ENCODE measurements at regions not wholly inside any gene's neighbourhood (a gene's known extent, or its start where the extent isn't known, plus 50 kb on each side); places are given as distances from the start of the nearest gene placed in this dataset.

DNA sequence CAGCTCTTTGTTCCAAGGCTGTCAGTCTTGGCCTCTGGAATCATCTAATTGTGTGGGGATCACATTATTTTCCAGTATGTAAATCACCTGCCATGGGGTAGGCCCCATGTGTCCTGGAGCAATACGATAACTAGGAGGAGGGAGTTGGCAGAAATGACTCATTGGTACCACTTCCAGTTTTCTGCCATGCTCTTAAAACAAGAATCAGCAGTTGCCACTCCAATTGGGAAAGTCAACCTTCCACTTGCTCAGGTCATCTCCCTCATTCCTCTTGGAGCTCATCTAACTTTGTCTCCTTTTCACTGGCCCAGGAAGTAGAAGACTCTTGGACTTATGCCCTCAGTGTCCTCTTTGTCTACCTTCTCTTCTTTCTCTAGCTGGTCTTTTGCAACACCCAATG, 487.0 kb downstream of the SLC4A3 start:
- H3K4me3 ChIP-seq (ENCODE audit: low read depth, low read length), result no peak overlapping the region
- POLR2A ChIA-PET, result no interaction called here
- peaks cover 3% of the 10 kb centered on the region; the same call in 1 of the 2 replicates for H3K4me1 ChIP-seq (ENCODE audit: control insufficient read depth, insufficient read depth, low read length)
- CTCF ChIA-PET, result no interaction called here
- no peaks in the 10 kb centered on the region; the same call in 1 of the 2 replicates for H3K9me3 ChIP-seq (ENCODE audit: control insufficient read depth, insufficient read depth, low read depth, low read length)
- H3K36me3 ChIP-seq (ENCODE audit: control insufficient read depth in 2 of 2, insufficient read depth in 1 of 2, low read length in 2 of 2), result no peaks in the 10 kb centered on the region
- no peak overlapping the region for H3K27ac ChIP-seq (ENCODE audit: extremely low read depth, low read depth, low read length)
- no peak for TF ChIP-seq AEBP2 (tag by site-specific recombination; IDR thresholded peaks at IDR 0.05; ENCODE audit: borderline replicate concordance)
- TF ChIP-seq ZNF747 (tag by site-specific recombination; IDR thresholded peaks at IDR 0.05), result no peak
- no peak for TF ChIP-seq ZBTB20 (tag by site-specific recombination; IDR thresholded peaks at IDR 0.05)
- no peak for TF ChIP-seq ZNF2 (tag by site-specific recombination; IDR thresholded peaks at IDR 0.05)
- TF ChIP-seq TRIM28 (IDR thresholded peaks at IDR 0.05; ENCODE audit: borderline replicate concordance, low read length), result peak; percentile 74; the same call in 1 of the 2 replicates
- no peak for TF ChIP-seq BCL11B (tag by site-specific recombination; IDR thresholded peaks at IDR 0.05; ENCODE audit: low read depth)
- TF ChIP-seq ZNF544 (tag by site-specific recombination; IDR thresholded peaks at IDR 0.05), result no peak
- TF ChIP-seq, protein P1, sequence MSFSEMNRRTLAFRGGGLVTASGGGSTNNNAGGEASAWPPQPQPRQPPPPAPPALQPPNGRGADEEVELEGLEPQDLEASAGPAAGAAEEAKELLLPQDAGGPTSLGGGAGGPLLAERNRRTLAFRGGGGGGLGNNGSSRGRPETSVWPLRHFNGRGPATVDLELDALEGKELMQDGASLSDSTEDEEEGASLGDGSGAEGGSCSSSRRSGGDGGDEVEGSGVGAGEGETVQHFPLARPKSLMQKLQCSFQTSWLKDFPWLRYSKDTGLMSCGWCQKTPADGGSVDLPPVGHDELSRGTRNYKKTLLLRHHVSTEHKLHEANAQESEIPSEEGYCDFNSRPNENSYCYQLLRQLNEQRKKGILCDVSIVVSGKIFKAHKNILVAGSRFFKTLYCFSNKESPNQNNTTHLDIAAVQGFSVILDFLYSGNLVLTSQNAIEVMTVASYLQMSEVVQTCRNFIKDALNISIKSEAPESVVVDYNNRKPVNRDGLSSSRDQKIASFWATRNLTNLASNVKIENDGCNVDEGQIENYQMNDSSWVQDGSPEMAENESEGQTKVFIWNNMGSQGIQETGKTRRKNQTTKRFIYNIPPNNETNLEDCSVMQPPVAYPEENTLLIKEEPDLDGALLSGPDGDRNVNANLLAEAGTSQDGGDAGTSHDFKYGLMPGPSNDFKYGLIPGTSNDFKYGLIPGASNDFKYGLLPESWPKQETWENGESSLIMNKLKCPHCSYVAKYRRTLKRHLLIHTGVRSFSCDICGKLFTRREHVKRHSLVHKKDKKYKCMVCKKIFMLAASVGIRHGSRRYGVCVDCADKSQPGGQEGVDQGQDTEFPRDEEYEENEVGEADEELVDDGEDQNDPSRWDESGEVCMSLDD (tag by site-specific recombination; IDR thresholded peaks at IDR 0.05), result no peak
- TF ChIP-seq SETDB1 (IDR thresholded peaks at IDR 0.05; ENCODE audit: insufficient read length, low read length), result peak; percentile 45
- no peak for TF ChIP-seq ZNF623 (tag by site-specific recombination; IDR thresholded peaks at IDR 0.05)
- TF ChIP-seq ZFP37 (tag by site-specific recombination; IDR thresholded peaks at IDR 0.05), result no peak
- TF ChIP-seq ZNF202 (tag by site-specific recombination; IDR thresholded peaks at IDR 0.05; ENCODE audit: borderline replicate concordance), result no peak

DNA sequence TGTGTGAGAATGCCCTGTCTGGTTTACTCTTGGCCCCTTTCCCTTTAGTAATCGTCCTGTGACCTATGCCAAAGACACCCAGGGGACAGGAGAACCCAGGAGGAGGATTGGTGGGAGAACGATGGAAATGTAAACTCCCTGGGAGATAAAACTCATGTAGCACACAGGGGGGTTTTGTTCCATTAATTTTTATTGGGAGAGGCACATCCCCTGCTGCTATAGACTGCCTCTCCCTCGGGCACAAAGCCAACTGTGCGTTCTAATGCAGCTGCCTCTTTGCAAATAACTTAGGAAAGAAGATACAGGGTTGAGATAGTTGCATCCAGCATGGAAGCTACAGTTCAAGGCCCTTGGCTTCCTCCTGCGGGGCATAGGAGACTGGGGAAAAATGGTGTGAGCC, 489.6 kb downstream of the SLC4A3 start:
- POLR2A ChIA-PET, result no interaction called here
- CTCF ChIA-PET, result interaction anchor here (0.7 kb wide), 1 partner anchor 12 kb away, joined by 3 read pairs; no protein-coding TSS in a partner anchor

More for the DNA sequence above, 489.6 kb downstream of the SLC4A3 start:
- H3K4me1 ChIP-seq (ENCODE audit: control insufficient read depth, insufficient read depth, low read length), result peaks cover 3% of the 10 kb centered on the region; the same call in 1 of the 2 replicates
- no peaks in the 10 kb centered on the region; the same call in 1 of the 2 replicates for H3K9me3 ChIP-seq (ENCODE audit: control insufficient read depth, insufficient read depth, low read depth, low read length)
- H3K4me3 ChIP-seq (ENCODE audit: low read depth, low read length), result no peak overlapping the region
- no peaks in the 10 kb centered on the region for H3K36me3 ChIP-seq (ENCODE audit: control insufficient read depth in 2 of 2, insufficient read depth in 1 of 2, low read length in 2 of 2)
- H3K27ac ChIP-seq (ENCODE audit: extremely low read depth, low read depth, low read length), result no peak overlapping the region
- peak; percentile 94 for TF ChIP-seq ZIC2 (tag by site-specific recombination; IDR thresholded peaks at IDR 0.05)
- no peak for TF ChIP-seq TSHZ1 (tag by site-specific recombination; IDR thresholded peaks at IDR 0.05; ENCODE audit: borderline replicate concordance)
- peak; percentile 99 for TF ChIP-seq GLIS1 (tag by site-specific recombination; IDR thresholded peaks at IDR 0.05)
- TF ChIP-seq WT1 (tag by site-specific recombination; IDR thresholded peaks at IDR 0.05), result peak; percentile 86
- no peak for TF ChIP-seq SCRT2 (tag by site-specific recombination; IDR thresholded peaks at IDR 0.05)
- no peak for TF ChIP-seq ZNF157 (tag by site-specific recombination; IDR thresholded peaks at IDR 0.05)
- TF ChIP-seq KLF7 (tag by site-specific recombination; IDR thresholded peaks at IDR 0.05; ENCODE audit: borderline replicate concordance), result no peak
- peak; percentile 85 for TF ChIP-seq ZNF423 (tag by site-specific recombination; IDR thresholded peaks at IDR 0.05)
- TF ChIP-seq ZBTB17 (tag by site-specific recombination; IDR thresholded peaks at IDR 0.05), result no peak
- TF ChIP-seq, protein P2, sequence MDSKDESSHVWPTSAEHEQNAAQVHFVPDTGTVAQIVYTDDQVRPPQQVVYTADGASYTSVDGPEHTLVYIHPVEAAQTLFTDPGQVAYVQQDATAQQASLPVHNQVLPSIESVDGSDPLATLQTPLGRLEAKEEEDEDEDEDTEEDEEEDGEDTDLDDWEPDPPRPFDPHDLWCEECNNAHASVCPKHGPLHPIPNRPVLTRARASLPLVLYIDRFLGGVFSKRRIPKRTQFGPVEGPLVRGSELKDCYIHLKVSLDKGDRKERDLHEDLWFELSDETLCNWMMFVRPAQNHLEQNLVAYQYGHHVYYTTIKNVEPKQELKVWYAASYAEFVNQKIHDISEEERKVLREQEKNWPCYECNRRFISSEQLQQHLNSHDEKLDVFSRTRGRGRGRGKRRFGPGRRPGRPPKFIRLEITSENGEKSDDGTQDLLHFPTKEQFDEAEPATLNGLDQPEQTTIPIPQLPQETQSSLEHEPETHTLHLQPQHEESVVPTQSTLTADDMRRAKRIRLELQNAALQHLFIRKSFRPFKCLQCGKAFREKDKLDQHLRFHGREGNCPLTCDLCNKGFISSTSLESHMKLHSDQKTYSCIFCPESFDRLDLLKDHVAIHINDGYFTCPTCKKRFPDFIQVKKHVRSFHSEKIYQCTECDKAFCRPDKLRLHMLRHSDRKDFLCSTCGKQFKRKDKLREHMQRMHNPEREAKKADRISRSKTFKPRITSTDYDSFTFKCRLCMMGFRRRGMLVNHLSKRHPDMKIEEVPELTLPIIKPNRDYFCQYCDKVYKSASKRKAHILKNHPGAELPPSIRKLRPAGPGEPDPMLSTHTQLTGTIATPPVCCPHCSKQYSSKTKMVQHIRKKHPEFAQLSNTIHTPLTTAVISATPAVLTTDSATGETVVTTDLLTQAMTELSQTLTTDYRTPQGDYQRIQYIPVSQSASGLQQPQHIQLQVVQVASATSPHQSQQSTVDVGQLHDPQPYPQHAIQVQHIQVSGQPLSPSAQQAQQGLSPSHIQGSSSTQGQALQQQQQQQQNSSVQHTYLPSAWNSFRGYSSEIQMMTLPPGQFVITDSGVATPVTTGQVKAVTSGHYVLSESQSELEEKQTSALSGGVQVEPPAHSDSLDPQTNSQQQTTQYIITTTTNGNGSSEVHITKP (tag by site-specific recombination; IDR thresholded peaks at IDR 0.05), result peak; percentile 59
